GM12878 (cell line): ENCODE measurements at regions not wholly inside any gene's neighbourhood (a gene's known extent, or its start where the extent isn't known, plus 50 kb on each side); places are given as distances from the start of the nearest gene placed in this dataset.

Source experiments
- ATAC-seq: fragments of 200-7000 bp; cut with Tn5 transposase; 3 replicates; pipeline ENCODE4 v1.9.1; 2020; ENCODE audit warnings: mild to moderate bottlenecking, moderate library complexity
- BruUV-seq: library from RNA; stranded (reverse); fragments of 400-500 nt; replicated peaks from 2 replicates; lab custom pipeline; 2021; lab: Mats Ljungman, UMichigan
- CTCF ChIA-PET: fragments of 300-600 bp; sonication (Branson Sonifier 250); formaldehyde crosslinking; extraction: SDS; loops from one replicate; lab custom pipeline; 2021; ENCODE audit warnings: inconsistent platforms; lab: Yijun Ruan, JAX
- POLR2A ChIA-PET: fragments of 350-600 bp; formaldehyde crosslinking; extraction: SDS; loops from one replicate; lab custom pipeline; 2021; ENCODE audit warnings: inconsistent platforms; lab: Charles Lee
- RAD21 ChIA-PET: fragments of 300-600 bp; sonication (Branson Sonifier 250); formaldehyde crosslinking; loops from one replicate; lab custom pipeline; 2023; ENCODE audit warnings: antibody characterized with exemption; ENCODE audit not compliant: unreplicated experiment; lab: Charles Lee
- SMC1A ChIA-PET: fragments of 300-600 bp; sonication (Branson Sonifier 250); formaldehyde crosslinking; loops from one replicate; lab custom pipeline; 2023; ENCODE audit not compliant: unreplicated experiment, uncharacterized antibody; lab: Charles Lee
- DNase-seq: peaks from one replicate; pipeline ENCODE4 v3.0.0-alpha.2; 2011; ENCODE audit warnings: low read depth, low spot score
- FAIRE-seq: peaks from 3 replicates; lab custom pipeline; 2011; peaks lifted over from hg19 to GRCh38; lab: Jason Lieb, UNC
- H2AFZ ChIP-seq: 2 replicates; pipeline ENCODE4 v1.6.0; 2011; ENCODE audit warnings: low read depth, low read length, control low read depth; ENCODE audit not compliant: control insufficient read depth
- H3K27ac ChIP-seq: 2 replicates; pipeline ENCODE4 v1.5.1; 2011; ENCODE audit warnings: control low read depth; ENCODE audit not compliant: control insufficient read depth, insufficient read depth
- H3K27me3 ChIP-seq, 2 experiments: replicated peaks in 1 of 2; 2 replicates each; pipeline versions ENCODE4 v1.6.0 to v1.6.1; 2011; ENCODE audit warnings: low read length in 1 of 2; ENCODE audit not compliant: control insufficient read depth in 2 of 2, insufficient read depth in 2 of 2
- H3K36me3 ChIP-seq, 2 experiments: 2 replicates each; pipeline ENCODE4 v1.5.1; 2011; ENCODE audit warnings: low read length in 1 of 2; ENCODE audit not compliant: control insufficient read depth in 2 of 2, insufficient read depth in 2 of 2
- H3K4me1 ChIP-seq: 2 replicates; pipeline ENCODE4 v1.6.1; 2011; ENCODE audit warnings: mild to moderate bottlenecking, low read length, moderate library complexity, mixed read lengths; ENCODE audit not compliant: control insufficient read depth, insufficient read depth
- H3K4me2 ChIP-seq: 2 replicates; pipeline ENCODE4 v1.6.0; 2011; ENCODE audit warnings: control low read depth; ENCODE audit not compliant: control insufficient read depth, insufficient read depth
- H3K4me3 ChIP-seq: fragments of 200-600 bp; sonication (generic); 2 replicates; pipeline ENCODE4 v1.5.1; 2016
- H3K79me2 ChIP-seq: 2 replicates; pipeline ENCODE4 v1.6.0; 2011; ENCODE audit warnings: low read length; ENCODE audit not compliant: control insufficient read depth, insufficient read depth
- H3K9ac ChIP-seq: 2 replicates; pipeline ENCODE4 v1.8.0; 2011; ENCODE audit warnings: low read length, control low read depth, mixed read lengths; ENCODE audit not compliant: control insufficient read depth, insufficient read depth
- H3K9me3 ChIP-seq: replicated peaks from 3 replicates; pipeline ENCODE4 v1.5.1; 2011; ENCODE audit warnings: mild to moderate bottlenecking, low read length; ENCODE audit not compliant: control insufficient read depth, insufficient read depth
- H4K20me1 ChIP-seq: 2 replicates; pipeline ENCODE4 v1.6.0; 2011; ENCODE audit not compliant: control insufficient read depth, insufficient read depth
- BRCA1 ChIP-seq: IDR thresholded peaks from 2 replicates; pipeline ENCODE4 v1.6.1; 2011; ENCODE audit warnings: low read depth, low read length, improper control_type of control experiment
- CHD4 ChIP-seq: fragments of 200-600 bp; sonication (generic); IDR thresholded peaks from 2 replicates; pipeline ENCODE4 v1.6.1; 2016; ENCODE audit warnings: mild to moderate bottlenecking
- FOXK2 ChIP-seq: fragments of 450-650 bp; IDR thresholded peaks from 2 replicates; pipeline ENCODE4 v1.6.1; 2017; ENCODE audit warnings: mild to moderate bottlenecking, moderate library complexity
- GATAD2B ChIP-seq: fragments of 450-650 bp; conservative IDR thresholded peaks from 2 replicates; pipeline ENCODE4 v1.6.1; 2017; ENCODE audit warnings: low read depth, mild to moderate bottlenecking, moderate library complexity
- IKZF2 ChIP-seq, 2 experiments: fragments of 450-650 bp; IDR thresholded peaks; 2 replicates each; pipeline ENCODE4 v1.6.1; 2017; ENCODE audit warnings: mild to moderate bottlenecking in 2 of 2, moderate library complexity in 2 of 2
- MYC ChIP-seq: IDR thresholded peaks from 2 replicates; pipeline ENCODE4 v1.6.1; 2011; ENCODE audit warnings: mild to moderate bottlenecking, low read length, moderate library complexity, inconsistent platforms; ENCODE audit not compliant: insufficient read depth, insufficient replicate concordance, insufficient read length, severe bottlenecking
- PAX5 ChIP-seq: IDR thresholded peaks from 2 replicates; pipeline ENCODE4 v1.6.1; 2011; ENCODE audit warnings: low read depth, low read length, borderline replicate concordance
- POLR2AphosphoS5 ChIP-seq: IDR thresholded peaks from 2 replicates; pipeline ENCODE4 v1.6.1; 2011; ENCODE audit warnings: mild to moderate bottlenecking, low read length, inconsistent platforms
- RUNX3 ChIP-seq: IDR thresholded peaks from 2 replicates; pipeline ENCODE4 v1.6.1; 2012; ENCODE audit warnings: low read length, inconsistent platforms
- TCF12 ChIP-seq: IDR thresholded peaks from 2 replicates; pipeline ENCODE4 v1.6.1; 2011; ENCODE audit warnings: low read depth, mild to moderate bottlenecking, low read length
- TCF7 ChIP-seq: IDR thresholded peaks from 2 replicates; pipeline ENCODE4 v1.6.1; 2014; ENCODE audit warnings: antibody characterized with exemption, borderline replicate concordance
- ZZZ3 ChIP-seq: IDR thresholded peaks from 2 replicates; pipeline ENCODE4 v1.6.1; 2011; ENCODE audit warnings: low read depth; ENCODE audit not compliant: control insufficient read depth, insufficient read length
- WGBS: methylation state at CpG from one replicate; pipeline ENCODE4 v1.1.6; 2016; ENCODE audit warnings: low lambda C conversion rate; ENCODE audit not compliant: insufficient replicate concordance, insufficient coverage; ENCODE audit errors: missing lambda C conversion rate; 5-methylcytosine and 5-hydroxymethylcytosine counted together
- in situ Hi-C: fragments of 300-500 bp; cut with MboI; formaldehyde crosslinking; loops from 9 replicates; pipeline ENCODE4 v1.14.3; 2018; ENCODE audit warnings: mixed read lengths
- intact Hi-C: fragments of 100-400 bp; cut with micrococcal nuclease; formaldehyde crosslinking; loops from one replicate; pipeline ENCODE4 v1.14.2; 2022; ENCODE audit not compliant: unreplicated experiment
- TF ChIP-seq, protein P1 (sequence below): fragments of 450-650 bp; formaldehyde crosslinking; IDR thresholded peaks from 2 replicates; pipeline ENCODE4 v1.4.0; 2020; ENCODE audit warnings: mild to moderate bottlenecking, moderate library complexity
- TF ChIP-seq, protein P2 (sequence below): fragments of 450-650 bp; IDR thresholded peaks from 2 replicates; pipeline ENCODE4 v1.6.1; 2017; ENCODE audit warnings: mild to moderate bottlenecking, low read depth, inconsistent platforms; ENCODE audit not compliant: poor library complexity, severe bottlenecking
- TF ChIP-seq, protein P3 (sequence below): IDR thresholded peaks from 2 replicates; pipeline ENCODE4 v1.6.1; 2011; ENCODE audit warnings: mild to moderate bottlenecking, low read depth, low read length, moderate library complexity; ENCODE audit not compliant: insufficient replicate concordance

DNA sequence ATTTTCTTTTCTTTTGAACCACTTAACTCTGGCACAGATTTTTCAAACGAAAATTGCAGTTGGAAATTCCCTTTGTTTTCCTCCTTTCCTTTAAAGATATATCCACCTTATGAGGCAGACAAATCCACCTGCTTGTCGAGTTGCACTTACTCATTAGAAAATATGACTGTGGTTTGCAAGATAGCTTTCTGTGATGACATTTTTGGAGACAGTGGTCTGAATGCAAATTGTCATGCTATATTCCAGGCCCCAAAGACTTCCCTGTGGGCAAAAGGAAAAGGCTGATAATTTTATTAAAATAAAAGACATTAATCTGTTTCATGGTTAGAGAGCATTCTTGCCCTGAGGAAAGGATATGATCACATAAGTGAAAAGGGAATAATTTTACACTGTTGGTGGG lies 120.6 kb downstream of the TNFSF18 start (continued):
- TF ChIP-seq, protein P1, sequence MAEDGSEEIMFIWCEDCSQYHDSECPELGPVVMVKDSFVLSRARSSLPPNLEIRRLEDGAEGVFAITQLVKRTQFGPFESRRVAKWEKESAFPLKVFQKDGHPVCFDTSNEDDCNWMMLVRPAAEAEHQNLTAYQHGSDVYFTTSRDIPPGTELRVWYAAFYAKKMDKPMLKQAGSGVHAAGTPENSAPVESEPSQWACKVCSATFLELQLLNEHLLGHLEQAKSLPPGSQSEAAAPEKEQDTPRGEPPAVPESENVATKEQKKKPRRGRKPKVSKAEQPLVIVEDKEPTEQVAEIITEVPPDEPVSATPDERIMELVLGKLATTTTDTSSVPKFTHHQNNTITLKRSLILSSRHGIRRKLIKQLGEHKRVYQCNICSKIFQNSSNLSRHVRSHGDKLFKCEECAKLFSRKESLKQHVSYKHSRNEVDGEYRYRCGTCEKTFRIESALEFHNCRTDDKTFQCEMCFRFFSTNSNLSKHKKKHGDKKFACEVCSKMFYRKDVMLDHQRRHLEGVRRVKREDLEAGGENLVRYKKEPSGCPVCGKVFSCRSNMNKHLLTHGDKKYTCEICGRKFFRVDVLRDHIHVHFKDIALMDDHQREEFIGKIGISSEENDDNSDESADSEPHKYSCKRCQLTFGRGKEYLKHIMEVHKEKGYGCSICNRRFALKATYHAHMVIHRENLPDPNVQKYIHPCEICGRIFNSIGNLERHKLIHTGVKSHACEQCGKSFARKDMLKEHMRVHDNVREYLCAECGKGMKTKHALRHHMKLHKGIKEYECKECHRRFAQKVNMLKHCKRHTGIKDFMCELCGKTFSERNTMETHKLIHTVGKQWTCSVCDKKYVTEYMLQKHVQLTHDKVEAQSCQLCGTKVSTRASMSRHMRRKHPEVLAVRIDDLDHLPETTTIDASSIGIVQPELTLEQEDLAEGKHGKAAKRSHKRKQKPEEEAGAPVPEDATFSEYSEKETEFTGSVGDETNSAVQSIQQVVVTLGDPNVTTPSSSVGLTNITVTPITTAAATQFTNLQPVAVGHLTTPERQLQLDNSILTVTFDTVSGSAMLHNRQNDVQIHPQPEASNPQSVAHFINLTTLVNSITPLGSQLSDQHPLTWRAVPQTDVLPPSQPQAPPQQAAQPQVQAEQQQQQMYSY, result no peak
- TF ChIP-seq, protein P2, sequence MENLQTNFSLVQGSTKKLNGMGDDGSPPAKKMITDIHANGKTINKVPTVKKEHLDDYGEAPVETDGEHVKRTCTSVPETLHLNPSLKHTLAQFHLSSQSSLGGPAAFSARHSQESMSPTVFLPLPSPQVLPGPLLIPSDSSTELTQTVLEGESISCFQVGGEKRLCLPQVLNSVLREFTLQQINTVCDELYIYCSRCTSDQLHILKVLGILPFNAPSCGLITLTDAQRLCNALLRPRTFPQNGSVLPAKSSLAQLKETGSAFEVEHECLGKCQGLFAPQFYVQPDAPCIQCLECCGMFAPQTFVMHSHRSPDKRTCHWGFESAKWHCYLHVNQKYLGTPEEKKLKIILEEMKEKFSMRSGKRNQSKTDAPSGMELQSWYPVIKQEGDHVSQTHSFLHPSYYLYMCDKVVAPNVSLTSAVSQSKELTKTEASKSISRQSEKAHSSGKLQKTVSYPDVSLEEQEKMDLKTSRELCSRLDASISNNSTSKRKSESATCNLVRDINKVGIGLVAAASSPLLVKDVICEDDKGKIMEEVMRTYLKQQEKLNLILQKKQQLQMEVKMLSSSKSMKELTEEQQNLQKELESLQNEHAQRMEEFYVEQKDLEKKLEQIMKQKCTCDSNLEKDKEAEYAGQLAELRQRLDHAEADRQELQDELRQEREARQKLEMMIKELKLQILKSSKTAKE, result no peak
- no peak for TF ChIP-seq CHD4

DNA sequence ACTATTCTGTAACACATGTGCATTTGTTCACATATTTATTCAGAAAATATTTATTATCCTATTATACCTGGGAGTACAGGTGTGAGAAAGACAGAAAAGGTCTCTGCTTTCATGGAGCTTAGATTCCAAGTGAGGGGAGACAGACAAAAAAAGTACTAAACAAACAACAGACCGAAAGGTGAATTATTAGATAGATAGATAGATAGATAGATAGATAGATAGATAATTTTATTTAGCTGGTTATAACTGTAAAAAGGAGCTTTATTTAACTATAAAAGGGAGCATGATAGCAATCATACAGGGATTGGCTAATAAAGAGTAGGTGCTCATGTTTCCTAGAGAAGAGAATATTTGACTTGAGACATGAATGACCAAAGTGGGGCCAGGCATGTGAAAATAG lies 119.4 kb downstream of the TNFSF18 start:
- ChIA-PET SMC1A (interaction anchor here (0.7 to 1.2 kb wide), 2 partner anchors 89 to 179 kb away, joined by 3 read pairs; no protein-coding TSS in a partner anchor), RAD21 (no interaction called here), POLR2A (no interaction called here), CTCF (interaction anchor here (0.6 to 0.8 kb wide), 2 partner anchors 9 to 14 kb away, joined by 3 read pairs; no protein-coding TSS in a partner anchor)
- no peaks in the 10 kb centered on the region for H3K36me3 ChIP-seq
- H3K9me3 ChIP-seq, result no peaks in the 10 kb centered on the region
- intact Hi-C loops, result no loop called here
- no peak overlapping the region for H3K4me2 ChIP-seq
- no peak overlapping the region for H3K4me3 ChIP-seq
- no peak overlapping the region for H2AFZ ChIP-seq
- in situ Hi-C loops, result no loop called here
- H3K4me1 ChIP-seq, result no peaks in the 10 kb centered on the region
- DNase-seq, result no peak
- no peak overlapping the region for H3K9ac ChIP-seq
- ATAC-seq, result no peak
- H3K27ac ChIP-seq, result no peak overlapping the region
- WGBS, result 21% methylated on average over 1 of the region's 1 CpG
- no peaks in the 10 kb centered on the region for H4K20me1 ChIP-seq
- FAIRE-seq, result no peak
- no peaks in the 10 kb centered on the region for H3K27me3 ChIP-seq
- no peaks in the 10 kb centered on the region for H3K79me2 ChIP-seq
- no TSS peak for BruUV-seq
- TF ChIP-seq, protein P3, sequence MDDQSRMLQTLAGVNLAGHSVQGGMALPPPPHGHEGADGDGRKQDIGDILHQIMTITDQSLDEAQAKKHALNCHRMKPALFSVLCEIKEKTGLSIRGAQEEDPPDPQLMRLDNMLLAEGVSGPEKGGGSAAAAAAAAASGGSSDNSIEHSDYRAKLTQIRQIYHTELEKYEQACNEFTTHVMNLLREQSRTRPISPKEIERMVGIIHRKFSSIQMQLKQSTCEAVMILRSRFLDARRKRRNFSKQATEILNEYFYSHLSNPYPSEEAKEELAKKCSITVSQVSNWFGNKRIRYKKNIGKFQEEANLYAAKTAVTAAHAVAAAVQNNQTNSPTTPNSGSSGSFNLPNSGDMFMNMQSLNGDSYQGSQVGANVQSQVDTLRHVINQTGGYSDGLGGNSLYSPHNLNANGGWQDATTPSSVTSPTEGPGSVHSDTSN, result no peak
- TF ChIP-seq FOXK2 (no peak), PAX5 (no peak), IKZF2 (IDR thresholded peaks at IDR 0.05) (no peak), BRCA1 (no peak), ZZZ3 (no peak), RUNX3 (no peak), GATAD2B (no peak), TCF7 (no peak), TCF12 (no peak), POLR2AphosphoS5 (no peak), MYC (no peak)
- TF ChIP-seq, protein P2, result no peak
